ENCODE measurements at regions not wholly inside any gene's neighbourhood (a gene's known extent, or its start where the extent isn't known, plus 50 kb on each side); places are given as distances from the start of the nearest gene placed in this dataset.

DNA sequence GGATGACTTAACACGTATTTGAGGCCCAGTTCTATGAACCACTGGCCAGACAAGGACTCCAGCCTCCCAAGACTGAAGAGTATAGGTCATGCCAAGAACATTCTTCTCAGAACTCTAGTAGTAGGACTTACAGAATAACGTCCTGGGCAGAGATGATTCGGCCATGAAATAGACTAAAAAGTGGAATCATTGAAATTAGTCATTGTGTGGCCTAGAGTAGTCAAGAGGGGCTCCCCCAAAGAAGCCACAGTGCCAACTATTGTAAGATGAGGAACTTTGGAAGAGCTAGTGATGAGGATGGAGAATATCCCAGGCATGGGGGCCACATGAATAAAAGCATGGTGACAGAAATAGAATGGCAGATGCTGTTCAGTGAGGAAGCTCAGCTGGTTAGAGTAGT is 101.1 kb downstream of the TRIB2 start:
- no peak for DNase-seq (ENCODE audit: low spot score)
- POLR2A ChIA-PET (ENCODE audit: low non-redundant PET): no interaction called here
- CTCF ChIA-PET: no interaction called here
- no peak overlapping the region for H3K27ac ChIP-seq
- TF ChIP-seq CTCF (conservative IDR thresholded peaks at IDR 0.05; ENCODE audit: low read depth): no peak

GRCh38 chr2:12818416-12819102 is 101.8 kb downstream of the TRIB2 start:
- ChIA-PET POLR2A (ENCODE audit: low non-redundant PET) (no interaction called here), CTCF (no interaction called here)
- no peak for TF ChIP-seq CTCF (conservative IDR thresholded peaks at IDR 0.05; ENCODE audit: low read depth)
- no peak for DNase-seq (ENCODE audit: low spot score)
- no peak overlapping the region for H3K27ac ChIP-seq

GRCh38 chr2:12819103-12819475 is 102.4 kb downstream of the TRIB2 start:
- no peak overlapping the region for H3K27ac ChIP-seq
- no peak for TF ChIP-seq CTCF (conservative IDR thresholded peaks at IDR 0.05; ENCODE audit: low read depth)
- ChIA-PET POLR2A (ENCODE audit: low non-redundant PET) (no interaction called here), CTCF (no interaction called here)
- peak; percentile 83 for DNase-seq (ENCODE audit: low spot score)

DNA sequence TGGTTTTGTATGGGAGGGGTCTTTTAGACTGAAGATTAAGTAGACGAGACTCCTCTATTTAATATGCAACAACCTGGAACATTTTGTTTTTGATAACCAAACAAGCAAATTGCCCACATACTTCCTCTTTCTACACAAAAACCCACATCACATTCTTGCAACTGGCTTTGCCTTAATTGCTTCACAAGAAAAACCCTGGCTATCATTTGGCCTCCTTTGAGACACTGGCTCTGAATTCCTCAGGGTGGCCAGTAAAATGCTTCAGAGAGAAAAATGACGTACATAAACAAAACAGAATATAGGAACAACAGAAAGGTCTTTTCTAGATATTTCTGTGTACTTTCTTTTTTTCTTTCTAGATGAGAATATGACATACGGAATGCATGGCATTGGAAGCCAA is 103.0 kb downstream of the TRIB2 start:
- ChIA-PET POLR2A (ENCODE audit: low non-redundant PET) (no interaction called here), CTCF (no interaction called here)
- no peak overlapping the region for H3K27ac ChIP-seq
- no peak for TF ChIP-seq CTCF (conservative IDR thresholded peaks at IDR 0.05; ENCODE audit: low read depth)
- no peak for DNase-seq (ENCODE audit: low spot score)

GRCh38 chr2:12821656-12822055 is 104.9 kb downstream of the TRIB2 start:
- POLR2A ChIA-PET (ENCODE audit: low non-redundant PET): no interaction called here
- H3K27ac ChIP-seq: no peak overlapping the region
- no peak for TF ChIP-seq CTCF (conservative IDR thresholded peaks at IDR 0.05; ENCODE audit: low read depth)
- CTCF ChIA-PET: no interaction called here
- DNase-seq (ENCODE audit: low spot score): no peak

DNA sequence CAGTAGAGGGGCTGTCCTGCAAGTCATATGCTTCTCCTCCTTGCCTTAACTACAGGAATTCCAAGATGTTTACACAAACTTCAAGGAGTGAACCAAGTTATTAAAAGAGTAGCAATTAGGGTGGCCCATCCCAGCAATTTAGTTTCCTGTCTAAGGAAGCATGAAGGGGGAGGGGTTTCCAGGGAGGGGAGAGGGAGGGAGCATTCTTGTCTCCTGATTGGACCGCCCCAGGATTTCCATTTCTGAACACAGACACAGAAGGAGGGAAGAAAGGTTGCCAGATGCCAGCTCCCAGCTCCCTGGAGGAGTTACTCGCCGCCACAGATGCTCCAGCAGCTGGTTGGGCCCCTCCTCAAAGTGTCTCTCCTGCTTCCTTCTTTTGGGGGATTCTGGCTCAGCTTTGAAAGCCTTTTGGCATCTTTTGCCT is 107.6 kb downstream of the TRIB2 start:
- no peak overlapping the region; the same call in 1 of the 2 replicates for H3K27ac ChIP-seq
- POLR2A ChIA-PET (ENCODE audit: low non-redundant PET): no interaction called here
- DNase-seq (ENCODE audit: low spot score): peak; percentile 9
- TF ChIP-seq CTCF (conservative IDR thresholded peaks at IDR 0.05; ENCODE audit: low read depth): no peak
- CTCF ChIA-PET: interaction anchor here (0.6 to 0.7 kb wide), 3 partner anchors 27 to 1250 kb away, joined by 3 to 5 read pairs (median 3); no protein-coding TSS in a partner anchor

All from RWPE1 (cell line).